ENCODE measurements at regions not wholly inside any gene's neighbourhood (a gene's known extent, or its start where the extent isn't known, plus 50 kb on each side); places are given as distances from the start of the nearest gene placed in this dataset.

GRCh38 chr7:32150039-32150438 is 79.8 kb upstream of the PDE1C start:
- no peak for TF ChIP-seq CTCF (IDR thresholded peaks at IDR 0.05)
- TF ChIP-seq POLR2A (IDR thresholded peaks at IDR 0.05), result no peak
- no peaks in the 10 kb centered on the region for H3K4me1 ChIP-seq (replicated peaks in 1 of 2)
- 72 to 77% (median 75%) methylated on average over 3 of the region's 3 CpGs for WGBS, 4 donors
- H3K27me3 ChIP-seq, result no peaks in the 10 kb centered on the region
- no peak for DNase-seq
- no peak overlapping the region for H3K27ac ChIP-seq
- H3K36me3 ChIP-seq (replicated peaks in 1 of 2), result no peaks in the 10 kb centered on the region
- no peaks in the 10 kb centered on the region for H3K9me3 ChIP-seq (replicated peaks in 1 of 3)
- no peak overlapping the region for H3K4me3 ChIP-seq
- intact Hi-C loops (cut with DNase I), result no loop called here

- H3K27ac ChIP-seq, result no peak overlapping the region
- no peaks in the 10 kb centered on the region for H3K9me3 ChIP-seq (replicated peaks in 1 of 3)
- H3K4me1 ChIP-seq (replicated peaks in 1 of 2), result no peaks in the 10 kb centered on the region
- no peak for DNase-seq
- no peak overlapping the region for H3K4me3 ChIP-seq
- no peaks in the 10 kb centered on the region for H3K36me3 ChIP-seq (replicated peaks in 1 of 2)
- 66 to 80% (median 72%) methylated on average over 1 of the region's 1 CpG for WGBS, 4 donors
- H3K27me3 ChIP-seq, result no peaks in the 10 kb centered on the region
- intact Hi-C loops (cut with DNase I), result no loop called here
- TF ChIP-seq POLR2A (IDR thresholded peaks at IDR 0.05) (no peak), CTCF (IDR thresholded peaks at IDR 0.05) (no peak)
These were observed 77.5 kb upstream of the PDE1C start for GRCh38 chr7:32147546-32148268.

GRCh38 chr7:32145911-32146310 is 75.7 kb upstream of the PDE1C start:
- TF ChIP-seq CTCF (IDR thresholded peaks at IDR 0.05) (no peak), POLR2A (IDR thresholded peaks at IDR 0.05) (no peak)
- Histone ChIP-seq H3K27ac (no peak overlapping the region), H3K27me3 (no peaks in the 10 kb centered on the region), H3K4me3 (no peak overlapping the region), H3K4me1 (replicated peaks in 1 of 2) (no peaks in the 10 kb centered on the region), H3K9me3 (replicated peaks in 1 of 3) (no peaks in the 10 kb centered on the region), H3K36me3 (replicated peaks in 1 of 2) (no peaks in the 10 kb centered on the region)
- 66 to 74% (median 68%) methylated on average over 2 of the region's 2 CpGs for WGBS, 4 donors
- DNase-seq, result no peak
- intact Hi-C loops (cut with DNase I), result no loop called here

- WGBS, 4 donors, result 67 to 84% (median 80%) methylated on average over 4 of the region's 4 CpGs
- Histone ChIP-seq H3K4me1 (replicated peaks in 1 of 2) (no peaks in the 10 kb centered on the region), H3K27me3 (no peaks in the 10 kb centered on the region), H3K36me3 (replicated peaks in 1 of 2) (no peaks in the 10 kb centered on the region), H3K27ac (no peak overlapping the region), H3K4me3 (no peak overlapping the region), H3K9me3 (replicated peaks in 1 of 3) (no peaks in the 10 kb centered on the region)
- DNase-seq, result no peak
- intact Hi-C loops (cut with DNase I), result no loop called here
- TF ChIP-seq CTCF (IDR thresholded peaks at IDR 0.05) (no peak), POLR2A (IDR thresholded peaks at IDR 0.05) (no peak)
These were observed 74.5 kb upstream of the PDE1C start for GRCh38 chr7:32144676-32145075.
